GM18861 (cell line): ENCODE measurements at regions not wholly inside any gene's neighbourhood (a gene's known extent, or its start where the extent isn't known, plus 50 kb on each side); places are given as distances from the start of the nearest gene placed in this dataset.
"Not testable (repeated sequence)": the region's sequence is repeated elsewhere in the genome, so short reads cannot be mapped to it uniquely, and the experiment has no call there.

Experiments used
- ATAC-seq: cut with Tn5 transposase; IDR thresholded peaks from one replicate; pipeline ENCODE4 v1.9.1; 2021; ENCODE audit not compliant: unreplicated experiment

- ATAC-seq: no peak
Observed at GRCh38 chr4:128458816-128459215, 171.2 kb upstream of the PGRMC2 start.

- no peak for ATAC-seq
Observed at GRCh38 chr4:128457726-128458125, 170.1 kb upstream of the PGRMC2 start.

DNA sequence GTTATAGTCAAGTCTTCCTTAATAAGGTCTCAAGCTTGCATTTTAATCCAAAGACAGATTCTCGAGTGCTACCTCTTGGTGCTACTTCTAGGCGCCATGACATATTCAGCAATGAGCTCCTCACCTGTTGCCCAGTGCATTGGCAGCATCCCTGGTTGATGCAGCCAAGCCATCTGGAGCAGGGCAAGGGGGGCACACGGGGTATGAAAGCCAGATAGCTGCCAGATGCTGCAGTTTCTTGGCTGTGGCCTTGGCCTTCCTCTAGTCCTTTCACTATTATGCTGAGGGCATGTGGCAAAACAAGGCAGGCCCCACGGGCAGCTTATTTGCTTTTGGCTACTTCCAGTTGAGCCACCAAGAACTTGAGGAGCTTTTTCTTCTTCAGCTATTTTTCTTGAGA lies 168.6 kb upstream of the PGRMC2 start:
- ATAC-seq: no peak

- no peak for ATAC-seq
Observed at GRCh38 chr4:128455480-128455879, 167.9 kb upstream of the PGRMC2 start.

DNA sequence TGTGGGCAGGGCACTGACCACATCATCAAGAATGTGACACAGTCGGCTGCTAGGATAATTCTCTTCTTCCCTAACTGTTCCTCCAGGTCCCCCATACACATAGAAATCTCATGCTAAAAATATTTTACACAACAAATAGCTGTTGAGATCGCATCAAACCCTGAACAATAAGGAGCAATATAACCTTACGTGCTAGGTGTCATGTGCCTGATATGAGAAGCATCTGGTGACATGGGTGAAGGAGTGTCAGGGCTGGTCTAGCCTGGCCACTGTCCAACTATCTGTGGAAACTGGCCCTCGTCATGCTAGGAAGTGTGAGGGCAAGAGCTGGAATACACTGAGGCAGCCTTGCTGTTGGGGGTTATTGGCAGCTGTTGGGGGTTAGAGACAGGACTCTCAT lies 167.3 kb upstream of the PGRMC2 start:
- no peak for ATAC-seq

GRCh38 chr4:128454281-128454871 lies 166.8 kb upstream of the PGRMC2 start:
- peak; percentile 97 for ATAC-seq

DNA sequence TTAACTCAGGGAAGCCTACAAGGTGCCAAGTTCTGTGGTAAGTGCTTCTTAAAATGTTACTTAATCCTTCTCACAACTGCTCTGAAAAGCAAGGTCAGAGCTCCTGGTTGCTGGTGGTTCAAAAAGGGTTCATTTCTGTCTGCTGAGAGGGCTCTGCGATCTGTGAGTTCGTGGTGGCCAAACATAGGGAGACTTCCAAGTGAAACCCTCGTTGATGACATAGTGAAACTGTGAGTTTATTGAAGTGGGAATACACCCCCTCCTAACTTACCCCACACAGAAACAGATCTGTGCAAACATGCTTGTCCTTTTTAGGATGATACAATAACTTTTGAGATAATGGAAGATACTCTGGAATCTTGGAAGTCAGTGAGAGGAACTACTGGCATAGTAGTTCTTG lies 164.8 kb upstream of the PGRMC2 start:
- ATAC-seq: no peak

GRCh38 chr4:128451270-128451905 lies 163.8 kb upstream of the PGRMC2 start:
- ATAC-seq: no peak

DNA sequence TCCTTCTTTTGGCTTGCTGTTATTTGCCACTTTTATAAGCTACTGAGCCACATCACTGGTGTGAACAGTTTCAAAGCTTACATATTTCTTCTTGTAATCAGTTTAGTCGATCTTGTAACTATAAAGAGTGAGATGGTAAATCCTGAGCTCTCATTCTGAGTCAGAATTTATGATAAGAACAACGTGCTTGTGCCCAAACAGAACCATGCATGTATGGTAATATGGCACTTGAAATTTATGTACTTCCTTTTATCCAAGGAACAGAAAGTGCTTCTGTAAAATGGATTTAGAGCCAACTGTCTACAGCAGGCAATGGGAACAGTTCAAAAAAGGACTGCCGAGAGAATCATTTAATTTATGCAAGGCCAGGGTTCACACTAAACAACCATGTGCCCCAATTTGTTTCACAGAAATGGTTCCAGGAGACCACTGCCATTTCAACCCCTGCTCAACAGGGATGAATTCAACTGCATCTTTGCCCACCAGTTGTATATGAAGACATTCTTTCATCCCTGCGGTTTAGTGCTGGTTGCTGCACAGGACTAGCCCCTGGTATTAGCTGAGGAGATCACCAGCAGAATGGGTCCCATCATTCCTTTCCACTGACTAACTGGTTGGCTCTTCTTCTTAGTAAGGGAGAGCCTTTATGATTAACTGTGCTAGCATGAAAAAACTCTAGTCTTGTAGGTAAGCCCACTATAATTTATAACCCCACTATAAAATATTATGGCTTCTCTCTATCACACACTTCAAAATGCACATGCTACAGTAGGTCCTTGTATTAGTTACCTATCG lies 162.9 kb upstream of the PGRMC2 start:
- no peak for ATAC-seq

- ATAC-seq: no peak
Observed at GRCh38 chr4:128449251-128449650, 161.6 kb upstream of the PGRMC2 start.

DNA sequence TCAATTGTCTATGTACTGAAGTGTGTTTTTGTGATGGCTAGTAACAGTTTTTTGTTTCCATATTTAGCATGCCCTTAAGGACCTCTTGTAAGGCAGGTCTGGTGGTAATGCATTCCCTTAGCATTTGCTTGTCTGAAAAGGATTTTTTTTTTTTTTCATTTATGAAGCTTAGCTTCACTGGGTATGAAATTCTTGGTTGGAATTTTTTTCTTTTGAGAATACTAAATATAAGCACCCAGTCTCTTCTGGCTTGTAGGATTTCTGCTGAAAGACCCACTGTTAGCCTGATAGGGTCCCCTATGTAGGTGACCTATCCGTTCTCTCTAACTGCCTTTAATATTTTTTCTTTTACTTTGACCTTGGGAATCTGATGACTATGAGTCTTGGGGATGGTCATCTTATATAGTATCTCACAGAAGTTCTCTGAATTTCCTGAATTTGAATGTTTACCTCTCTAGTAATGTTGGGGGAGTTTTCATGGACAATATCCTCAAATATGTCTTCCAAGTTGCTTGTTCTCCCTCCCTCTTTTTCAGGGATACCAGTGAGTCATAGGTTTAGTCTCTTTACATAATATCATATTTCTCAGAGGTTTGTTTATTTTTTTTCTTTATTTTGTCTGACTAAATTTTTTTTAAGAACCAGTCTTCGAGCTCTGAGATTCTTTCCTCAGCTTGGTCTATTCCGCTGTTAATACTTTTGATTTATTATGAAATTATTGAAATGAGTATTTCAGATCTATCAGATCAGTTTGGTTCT lies 157.1 kb upstream of the PGRMC2 start:
- no peak for ATAC-seq

DNA sequence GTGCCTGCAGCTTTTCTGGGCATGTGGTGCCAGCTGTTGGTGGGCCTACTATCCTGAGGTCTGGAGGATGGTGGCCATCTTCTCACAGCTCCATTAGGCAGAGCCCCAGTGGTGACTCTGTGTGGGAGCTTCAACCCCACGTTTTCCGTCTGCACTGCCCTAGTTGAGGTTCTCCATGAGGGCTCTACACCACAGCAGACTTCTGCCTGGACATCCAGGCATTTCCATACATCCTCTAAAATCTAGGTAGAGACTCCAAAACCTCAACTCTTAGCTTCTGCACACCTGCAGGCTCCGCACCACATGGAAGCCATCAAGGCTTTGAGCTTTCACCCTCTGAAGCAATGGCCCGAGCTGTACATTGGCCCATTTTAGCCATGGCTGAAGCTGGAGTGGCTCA lies 153.3 kb upstream of the PGRMC2 start:
- ATAC-seq: no peak

- not testable (repeated sequence) for ATAC-seq
Observed at GRCh38 chr4:128437023-128437422, 149.4 kb upstream of the PGRMC2 start.

DNA sequence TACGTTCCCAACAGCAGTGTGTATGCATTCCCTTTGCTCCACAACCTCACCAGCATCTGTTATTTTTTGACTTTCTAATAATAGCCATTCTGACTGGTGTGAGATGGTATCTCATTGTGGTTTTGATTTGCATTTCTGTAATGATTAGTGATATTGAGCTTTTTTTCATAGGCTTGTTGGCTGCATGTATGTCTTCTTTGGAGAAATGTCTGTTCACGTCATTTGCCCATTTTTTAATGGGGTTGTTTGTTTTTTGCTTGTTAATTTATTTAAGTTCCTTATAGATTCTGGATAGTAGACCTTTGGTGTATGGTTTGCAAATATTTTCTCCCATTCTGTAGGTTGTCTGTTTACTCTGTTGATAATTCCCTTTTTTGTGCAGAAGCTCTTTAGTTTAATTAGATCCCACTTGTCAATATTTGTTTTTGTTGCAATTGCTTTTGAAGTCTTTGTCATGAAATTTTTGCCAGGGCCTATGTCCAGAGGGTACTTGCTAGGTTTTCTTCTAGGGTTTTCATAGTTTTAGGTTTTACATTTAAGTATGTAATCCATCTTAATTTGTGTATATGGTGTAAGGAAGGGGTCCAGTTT lies 141.5 kb upstream of the PGRMC2 start:
- not testable (repeated sequence) for ATAC-seq

DNA sequence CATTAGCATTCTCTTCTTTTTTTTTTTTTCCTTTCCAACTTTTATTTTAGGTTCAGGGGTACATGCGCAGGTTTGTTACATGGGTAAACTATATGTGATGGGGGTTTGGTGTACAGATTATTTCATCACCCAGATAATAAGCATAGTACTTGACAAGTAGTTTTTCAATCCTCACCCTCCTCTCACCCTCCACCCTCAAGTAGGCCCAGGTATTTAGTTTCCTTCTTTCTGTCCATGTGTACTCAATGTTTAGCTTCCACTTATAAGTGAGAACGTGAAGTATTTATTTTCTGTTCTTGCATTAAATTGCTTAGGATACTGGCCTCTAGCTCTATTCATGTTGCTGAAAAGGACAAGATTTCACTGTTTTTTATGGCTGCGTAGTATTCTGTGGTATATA lies 140.8 kb upstream of the PGRMC2 start:
- ATAC-seq: no peak

- ATAC-seq: no peak
Observed at GRCh38 chr4:128427832-128428366, 140.3 kb upstream of the PGRMC2 start.

DNA sequence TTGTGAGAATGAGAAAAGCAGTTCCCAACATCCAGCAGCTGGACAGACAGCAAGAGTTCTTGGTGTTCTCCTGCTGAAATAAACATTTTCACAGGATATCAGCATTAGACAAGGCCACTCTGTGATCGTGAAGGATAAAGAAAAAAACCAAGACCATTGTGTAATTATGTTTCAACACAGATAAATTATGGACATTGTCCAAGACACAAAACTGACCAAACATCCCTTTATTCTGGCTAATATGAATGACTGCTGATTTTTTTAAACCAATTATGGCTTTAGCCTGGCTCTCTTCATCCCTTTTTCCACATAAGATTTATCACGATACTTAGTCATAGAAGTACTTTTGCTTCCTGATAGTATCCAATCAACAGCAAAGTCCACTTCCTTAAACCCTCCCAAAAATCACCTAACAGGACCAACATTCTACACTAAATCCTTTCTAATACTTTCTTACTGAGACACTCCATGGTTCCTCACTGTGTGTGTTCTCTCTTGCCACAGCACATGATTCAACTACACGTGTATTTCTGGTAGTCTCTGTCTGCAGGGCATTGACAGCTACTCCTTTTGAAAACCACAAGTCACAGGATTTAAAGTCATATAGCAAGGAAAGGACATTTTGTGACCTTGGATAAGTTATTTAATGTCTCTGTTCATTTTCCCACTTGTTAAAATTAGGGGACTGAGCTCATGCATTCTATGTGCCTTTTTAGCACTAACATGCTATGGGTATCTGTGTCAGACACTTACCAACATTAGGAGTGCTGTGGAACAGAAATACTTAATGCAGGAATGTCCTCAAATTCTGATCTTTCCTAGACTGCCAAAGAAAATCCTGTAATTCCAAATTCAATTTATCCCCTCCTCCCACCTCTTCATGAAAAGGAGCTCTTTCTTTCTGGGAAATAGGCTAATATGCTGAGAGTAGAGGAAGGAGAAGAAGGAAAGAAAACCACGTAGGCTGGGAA lies 137.2 kb upstream of the PGRMC2 start:
- no peak for ATAC-seq

DNA sequence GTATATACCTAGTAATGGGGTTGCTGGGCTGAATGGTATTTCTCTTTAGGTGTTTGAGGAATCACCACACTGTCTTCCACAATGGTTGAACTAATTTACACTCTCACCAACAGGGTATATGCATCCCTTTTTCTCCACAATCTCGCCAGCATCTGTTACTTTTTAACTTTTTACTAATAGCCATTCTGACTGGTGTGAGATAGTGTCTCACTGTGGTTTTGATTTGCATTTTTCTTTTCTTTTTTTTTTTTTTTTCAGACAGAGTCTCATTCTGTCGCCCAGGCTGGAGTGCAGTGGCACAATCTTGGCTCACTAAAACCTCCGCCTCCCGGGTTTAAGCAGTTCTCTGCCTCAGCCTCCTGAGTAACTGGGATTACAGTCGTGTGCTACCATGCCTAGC lies 134.7 kb upstream of the PGRMC2 start:
- ATAC-seq: peak; percentile 79

- ATAC-seq: no peak
Observed at GRCh38 chr4:128416921-128417320, 129.3 kb upstream of the PGRMC2 start.

- ATAC-seq: no peak
Observed at GRCh38 chr4:128410037-128410436, 122.4 kb upstream of the PGRMC2 start.
